ENCODE measurements at regions not wholly inside any gene's neighbourhood (a gene's known extent, or its start where the extent isn't known, plus 50 kb on each side); places are given as distances from the start of the nearest gene placed in this dataset.

DNA sequence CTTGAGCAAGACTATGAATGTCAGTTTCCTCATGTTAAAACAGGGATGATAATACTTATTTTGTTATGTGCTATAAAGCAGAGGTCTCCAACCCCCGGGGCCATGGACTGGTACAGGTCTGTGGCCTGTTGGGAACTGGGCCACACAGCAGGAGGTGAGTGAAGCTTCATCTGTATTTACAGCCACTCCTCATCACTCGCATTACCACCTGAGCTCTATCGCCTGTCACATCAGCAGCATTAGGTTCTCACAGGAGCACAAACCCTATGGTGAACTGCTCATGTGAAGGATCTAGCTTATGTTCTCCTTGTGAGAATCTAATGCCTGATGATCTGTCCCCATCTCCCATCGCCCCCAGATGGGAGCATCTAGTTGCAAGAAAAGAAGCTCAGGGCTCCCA is 365.3 kb upstream of the SMIM30 start:
- TF ChIP-seq, protein P1, sequence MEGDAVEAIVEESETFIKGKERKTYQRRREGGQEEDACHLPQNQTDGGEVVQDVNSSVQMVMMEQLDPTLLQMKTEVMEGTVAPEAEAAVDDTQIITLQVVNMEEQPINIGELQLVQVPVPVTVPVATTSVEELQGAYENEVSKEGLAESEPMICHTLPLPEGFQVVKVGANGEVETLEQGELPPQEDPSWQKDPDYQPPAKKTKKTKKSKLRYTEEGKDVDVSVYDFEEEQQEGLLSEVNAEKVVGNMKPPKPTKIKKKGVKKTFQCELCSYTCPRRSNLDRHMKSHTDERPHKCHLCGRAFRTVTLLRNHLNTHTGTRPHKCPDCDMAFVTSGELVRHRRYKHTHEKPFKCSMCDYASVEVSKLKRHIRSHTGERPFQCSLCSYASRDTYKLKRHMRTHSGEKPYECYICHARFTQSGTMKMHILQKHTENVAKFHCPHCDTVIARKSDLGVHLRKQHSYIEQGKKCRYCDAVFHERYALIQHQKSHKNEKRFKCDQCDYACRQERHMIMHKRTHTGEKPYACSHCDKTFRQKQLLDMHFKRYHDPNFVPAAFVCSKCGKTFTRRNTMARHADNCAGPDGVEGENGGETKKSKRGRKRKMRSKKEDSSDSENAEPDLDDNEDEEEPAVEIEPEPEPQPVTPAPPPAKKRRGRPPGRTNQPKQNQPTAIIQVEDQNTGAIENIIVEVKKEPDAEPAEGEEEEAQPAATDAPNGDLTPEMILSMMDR (IDR thresholded peaks at IDR 0.05): no peak
- TF ChIP-seq POLR2AphosphoS5 (IDR thresholded peaks at IDR 0.05) (no peak), POLR2A (IDR thresholded peaks at IDR 0.05) (no peak)

Data from suprapubic skin (tissue), 4 donors.